IMR-90 (cell line): ENCODE measurements at regions not wholly inside any gene's neighbourhood (a gene's known extent, or its start where the extent isn't known, plus 50 kb on each side); places are given as distances from the start of the nearest gene placed in this dataset.
A peak's percentile ranks its signal among the peaks of the same experiment; 100 is the strongest.

ENCODE experiments used
- ATAC-seq: fragments of 200-7000 bp; cut with Tn5 transposase; 2 replicates; pipeline ENCODE4 v1.9.1; 2020; ENCODE audit warnings: low read depth, mild to moderate bottlenecking, moderate library complexity
- BruUV-seq: library from RNA; stranded (reverse); fragments of 400-500 nt; replicated peaks from 2 replicates; lab custom pipeline; 2021; lab: Mats Ljungman, UMichigan
- CTCF ChIA-PET: fragments of 300-600 bp; formaldehyde crosslinking; extraction: SDS; loops from one replicate; lab custom pipeline; 2021; ENCODE audit warnings: antibody characterized with exemption; lab: Yijun Ruan, JAX
- POLR2A ChIA-PET: fragments of 300-600 bp; sonication (Branson Sonifier 250); formaldehyde crosslinking; loops from one replicate; lab custom pipeline; 2022; ENCODE audit warnings: antibody characterized with exemption; ENCODE audit not compliant: unreplicated experiment; lab: Charles Lee
- DNase-seq: peaks from one replicate; pipeline ENCODE4 v3.0.0; 2013
- H2AFZ ChIP-seq: replicated peaks from 2 replicates; pipeline ENCODE3; 2013; ENCODE audit warnings: low read length, mild to moderate bottlenecking; ENCODE audit not compliant: poor library complexity
- H2AK5ac ChIP-seq: 2 replicates; pipeline ENCODE4 v1.6.1; 2013; ENCODE audit warnings: low read depth, low read length, inconsistent platforms
- H2AK9ac ChIP-seq: replicated peaks from 2 replicates; pipeline ENCODE3; 2013; ENCODE audit warnings: mild to moderate bottlenecking, low read depth, low read length, moderate library complexity; ENCODE audit not compliant: poor library complexity
- H2BK120ac ChIP-seq: 2 replicates; pipeline ENCODE4 v1.6.1; 2013; ENCODE audit warnings: low read depth, low read length, inconsistent platforms
- H2BK15ac ChIP-seq: 3 replicates; pipeline ENCODE4 v1.6.1; 2013; ENCODE audit warnings: low read depth, low read length, inconsistent platforms
- H2BK20ac ChIP-seq: 2 replicates; pipeline ENCODE4 v1.6.1; 2013; ENCODE audit warnings: low read depth, mild to moderate bottlenecking, inconsistent platforms, low read length, moderate library complexity
- H2BK5ac ChIP-seq: 2 replicates; pipeline ENCODE4 v1.6.1; 2013; ENCODE audit warnings: mild to moderate bottlenecking, low read depth, low read length, inconsistent platforms; ENCODE audit not compliant: poor library complexity, severe bottlenecking
- H3K14ac ChIP-seq: replicated peaks from 2 replicates; pipeline ENCODE4 v1.6.1; 2013; ENCODE audit warnings: low read depth, low read length, inconsistent platforms
- H3K18ac ChIP-seq: 2 replicates; pipeline ENCODE4 v1.6.1; 2013; ENCODE audit warnings: low read depth, low read length, control low read depth
- H3K23ac ChIP-seq: 2 replicates; pipeline ENCODE4 v1.6.1; 2013; ENCODE audit warnings: low read depth, low read length, inconsistent platforms
- H3K27ac ChIP-seq: 2 replicates; pipeline ENCODE4 v1.5.1; 2013; ENCODE audit warnings: mild to moderate bottlenecking, control low read depth, low read length; ENCODE audit not compliant: insufficient read depth
- H3K27me3 ChIP-seq: 2 replicates; pipeline ENCODE4 v1.6.1; 2013; ENCODE audit warnings: low read length; ENCODE audit not compliant: control insufficient read depth, insufficient read depth
- H3K36me3 ChIP-seq: 2 replicates; pipeline ENCODE4 v1.6.1; 2013; ENCODE audit warnings: low read length, mixed read lengths; ENCODE audit not compliant: control insufficient read depth, insufficient read depth
- H3K4ac ChIP-seq: 2 replicates; pipeline ENCODE4 v1.6.1; 2013; ENCODE audit warnings: low read depth, low read length, inconsistent platforms
- H3K4me1 ChIP-seq: 2 replicates; pipeline ENCODE4 v1.6.1; 2013; ENCODE audit warnings: low read length, mixed read lengths; ENCODE audit not compliant: control insufficient read depth, insufficient read depth
- H3K4me2 ChIP-seq: 2 replicates; pipeline ENCODE4 v1.6.1; 2013; ENCODE audit warnings: low read depth, mild to moderate bottlenecking, control low read depth, low read length, moderate library complexity
- H3K4me3 ChIP-seq: 2 replicates; pipeline ENCODE4 v1.5.1; 2013; ENCODE audit warnings: low read depth, mild to moderate bottlenecking, control low read depth, low read length, moderate library complexity; ENCODE audit not compliant: insufficient read depth
- H3K56ac ChIP-seq: 2 replicates; pipeline ENCODE4 v1.6.1; 2013; ENCODE audit warnings: low read length, inconsistent platforms; ENCODE audit not compliant: insufficient read depth; ENCODE audit errors: extremely low read depth
- H3K79me1 ChIP-seq, 2 experiments: 2 replicates each; pipeline ENCODE4 v1.6.1; 2013; ENCODE audit warnings: low read length in 2 of 2, inconsistent platforms in 1 of 2, low read depth in 1 of 2
- H3K9ac ChIP-seq: 2 replicates; pipeline ENCODE4 v1.6.1; 2013; ENCODE audit warnings: low read depth, low read length, control low read depth
- H3K9me1 ChIP-seq: 2 replicates; pipeline ENCODE4 v1.6.1; 2013; ENCODE audit warnings: low read length, inconsistent platforms; ENCODE audit not compliant: insufficient read depth
- H3K9me3 ChIP-seq: 2 replicates; pipeline ENCODE4 v1.6.1; 2013; ENCODE audit warnings: low read length; ENCODE audit not compliant: control insufficient read depth, insufficient read depth
- H4K20me1 ChIP-seq: 2 replicates; pipeline ENCODE4 v1.6.1; 2013; ENCODE audit warnings: low read length, inconsistent platforms; ENCODE audit not compliant: insufficient read depth
- H4K5ac ChIP-seq: 2 replicates; pipeline ENCODE4 v1.6.1; 2013; ENCODE audit warnings: mild to moderate bottlenecking, low read depth, low read length, control low read depth
- H4K8ac ChIP-seq, 2 experiments: 2 replicates each; pipeline ENCODE4 v1.6.1; 2013; ENCODE audit warnings: low read depth in 2 of 2, low read length in 2 of 2, control low read depth in 1 of 2, inconsistent platforms in 1 of 2
- H4K91ac ChIP-seq: 2 replicates; pipeline ENCODE4 v1.6.1; 2013; ENCODE audit warnings: low read depth, low read length, inconsistent platforms; ENCODE audit not compliant: insufficient read depth
- BHLHE40 ChIP-seq: fragments of 150-350 bp; IDR thresholded peaks from 2 replicates; pipeline ENCODE4 v1.6.1; 2016; ENCODE audit warnings: mild to moderate bottlenecking, low read depth, low read length
- MXI1 ChIP-seq: IDR thresholded peaks from 2 replicates; pipeline ENCODE4 v1.6.1; 2012; ENCODE audit warnings: low read depth, mild to moderate bottlenecking, low read length, moderate library complexity, borderline replicate concordance
- RFX5 ChIP-seq: IDR thresholded peaks from 2 replicates; pipeline ENCODE4 v1.8.0; 2012; ENCODE audit warnings: low read depth, mild to moderate bottlenecking, low read length, moderate library complexity
- WGBS, 2 experiments: methylation state at CpG; one replicate each; pipeline versions ENCODE4 v1.1.5 to v1.1.7; 2013; ENCODE audit warnings: missing lambda C conversion rate in 2 of 2; ENCODE audit not compliant: insufficient read length in 1 of 2; ENCODE audit errors: extremely low coverage in 2 of 2; 5-methylcytosine and 5-hydroxymethylcytosine counted together
- dilution Hi-C: fragments of 300-500 bp; cut with HindIII; formaldehyde crosslinking; loops from one replicate; pipeline ENCODE4 v1.14.3; 2018; ENCODE audit warnings: low sequenced_read_pairs; ENCODE audit not compliant: unreplicated experiment
- in situ Hi-C: fragments of 300-500 bp; cut with MboI; formaldehyde crosslinking; loops from 3 replicates; pipeline ENCODE4 v1.14.3; 2019; ENCODE audit warnings: low sequenced_read_pairs, inconsistent platforms, mixed read lengths
- intact Hi-C: fragments of 100-400 bp; cut with micrococcal nuclease; formaldehyde crosslinking; loops from 2 replicates; pipeline ENCODE4 v1.10.0; 2022

DNA sequence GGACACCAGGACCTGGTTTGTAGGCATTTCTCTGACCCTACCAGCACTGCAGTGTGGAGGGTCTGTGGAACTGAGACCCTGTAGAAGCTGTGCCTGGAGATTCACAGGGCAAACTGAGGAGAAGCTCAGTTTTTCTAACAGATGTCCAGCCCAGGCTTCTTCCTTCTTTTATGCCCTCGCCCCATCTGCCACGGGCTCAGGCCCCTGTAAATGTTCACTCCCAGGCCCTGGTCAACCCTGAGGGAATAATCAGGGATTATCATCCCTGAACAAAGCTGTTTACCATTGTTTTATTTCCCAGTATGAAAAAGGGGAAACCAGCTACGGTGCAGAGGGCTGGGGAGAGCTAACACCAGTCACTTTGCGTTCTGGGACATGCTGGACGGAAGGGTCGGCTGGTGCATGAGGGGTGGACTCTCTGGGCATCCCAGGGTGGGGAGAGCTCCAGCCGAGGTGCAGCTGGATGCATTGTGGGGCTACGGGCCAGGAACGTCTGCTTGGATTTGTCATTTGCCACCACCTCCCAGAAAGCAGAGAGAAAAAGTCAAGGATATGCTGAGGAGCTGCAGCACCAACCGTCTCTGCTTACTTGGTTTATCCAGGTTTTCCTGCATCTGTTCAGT, 183.8 kb downstream of the TFCP2L1 start:
- TF ChIP-seq RFX5: no peak
- no peak for TF ChIP-seq MXI1
- no peak for TF ChIP-seq BHLHE40
- H2BK5ac ChIP-seq: no peak overlapping the region
- no peak overlapping the region for H3K4me3 ChIP-seq
- H2BK20ac ChIP-seq: no peak overlapping the region
- H3K4ac ChIP-seq: no peak overlapping the region
- H4K8ac ChIP-seq: no peak overlapping the region
- H3K9me1 ChIP-seq: no peaks in the 10 kb centered on the region
- H3K79me1 ChIP-seq: no peaks in the 10 kb centered on the region
- H3K9ac ChIP-seq: no peak overlapping the region
- H4K20me1 ChIP-seq: no peaks in the 10 kb centered on the region
- no peaks in the 10 kb centered on the region for H3K9me3 ChIP-seq
- in situ Hi-C loops (no loop called here), dilution Hi-C loops (no loop called here), intact Hi-C loops (no loop called here)
- no peak overlapping the region for H3K18ac ChIP-seq
- no peak overlapping the region for H3K4me2 ChIP-seq
- no peak overlapping the region for H2AK5ac ChIP-seq
- H2BK120ac ChIP-seq: no peak overlapping the region
- no peak overlapping the region for H3K56ac ChIP-seq
- H3K27ac ChIP-seq: no peak overlapping the region
- 34% methylated on average over 4 of the region's 10 CpGs; no CpG with 5 or more reads in 1 of the 2 experiments for WGBS, 2 experiments
- H3K36me3 ChIP-seq: no peaks in the 10 kb centered on the region
- no TSS peak for BruUV-seq
- H2BK15ac ChIP-seq: no peak overlapping the region
- H4K5ac ChIP-seq: no peak overlapping the region
- ChIA-PET CTCF (interaction anchor here (0.5 kb wide), 1 partner anchor 42 kb away, joined by 3 read pairs; no protein-coding TSS in a partner anchor), POLR2A (no interaction called here)
- H4K91ac ChIP-seq: no peak overlapping the region
- DNase-seq: no peak
- no peaks in the 10 kb centered on the region for H3K4me1 ChIP-seq
- H3K14ac ChIP-seq: no peak overlapping the region
- peak overlapping the region; percentile 42 for H2AK9ac ChIP-seq
- H3K27me3 ChIP-seq: peaks cover 61% of the 10 kb centered on the region
- no peak for ATAC-seq
- H3K23ac ChIP-seq: no peak overlapping the region
- H2AFZ ChIP-seq: no peak overlapping the region
